Cardiac muscle cell (in vitro differentiated cells and primary cell): ENCODE measurements at regions not wholly inside any gene's neighbourhood (a gene's known extent, or its start where the extent isn't known, plus 50 kb on each side); places are given as distances from the start of the nearest gene placed in this dataset.
"Not testable (repeated sequence)": the region's sequence is repeated elsewhere in the genome, so short reads cannot be mapped to it uniquely, and the experiment has no call there.

Experiments
- DNase-seq, 2 donors: peaks; one replicate each; pipeline versions ENCODE4 v3.0.0 to v3.0.0-alpha.2; 2010 to 2017; ENCODE audit warnings: low read depth in 1 of 2, low spot score in 1 of 2
- H3K27ac ChIP-seq: fragments of 200-600 bp; sonication (generic); 2 replicates; pipeline ENCODE4 v1.5.1; 2016
- H3K27me3 ChIP-seq: fragments of 200-600 bp; sonication (generic); 2 replicates; pipeline ENCODE4 v1.6.0; 2016; ENCODE audit warnings: control low read depth
- H3K36me3 ChIP-seq: fragments of 200-600 bp; sonication (generic); 2 replicates; pipeline ENCODE4 v1.5.1; 2016; ENCODE audit warnings: control low read depth
- H3K4me1 ChIP-seq: fragments of 200-600 bp; sonication (generic); 2 replicates; pipeline ENCODE4 v1.8.1; 2017; ENCODE audit warnings: low read depth, mild to moderate bottlenecking, mixed run types
- H3K4me3 ChIP-seq: fragments of 200-600 bp; sonication (generic); 2 replicates; pipeline ENCODE4 v1.5.1; 2016; ENCODE audit warnings: mild to moderate bottlenecking
- H3K9me3 ChIP-seq: fragments of 200-600 bp; sonication (generic); 2 replicates; pipeline ENCODE4 v1.5.1; 2017; ENCODE audit warnings: low read depth, mild to moderate bottlenecking, control low read depth
- CTCF ChIP-seq: IDR thresholded peaks from 2 replicates; pipeline ENCODE4 v1.5.1; 2012; ENCODE audit warnings: low read depth, mild to moderate bottlenecking, low read length

DNA sequence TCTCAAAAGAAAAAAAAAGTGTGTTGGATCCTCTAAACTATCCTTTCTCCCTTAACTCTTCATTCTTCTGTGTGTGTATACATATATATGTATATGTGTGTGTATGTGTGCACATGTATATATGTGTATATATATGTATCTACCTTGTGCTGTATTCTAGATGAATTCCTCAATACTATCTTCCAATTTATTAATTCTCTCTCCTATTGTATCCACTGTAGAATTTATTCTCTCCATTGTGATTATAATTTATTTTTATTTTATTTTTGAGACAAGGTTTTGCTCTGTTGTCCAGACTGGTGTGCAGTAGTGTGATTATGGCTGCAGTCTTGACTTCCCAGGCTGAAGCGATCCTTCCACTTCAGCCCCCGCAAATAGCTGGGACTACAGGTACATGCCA is 147.1 kb upstream of the ZNF618 start:
- Histone ChIP-seq H3K4me1 (no peaks in the 10 kb centered on the region), H3K9me3 (no peaks in the 10 kb centered on the region), H3K4me3 (no peak overlapping the region), H3K36me3 (no peaks in the 10 kb centered on the region), H3K27ac (no peak overlapping the region), H3K27me3 (no peaks in the 10 kb centered on the region)
- no peak for TF ChIP-seq CTCF
- no peak for DNase-seq

GRCh38 chr9:113734826-113735225 is 141.3 kb upstream of the ZNF618 start:
- no peak for DNase-seq
- H3K36me3 ChIP-seq = no peaks in the 10 kb centered on the region
- H3K27me3 ChIP-seq = no peaks in the 10 kb centered on the region
- no peak overlapping the region for H3K27ac ChIP-seq
- no peak overlapping the region for H3K4me3 ChIP-seq
- no peaks in the 10 kb centered on the region for H3K4me1 ChIP-seq
- no peak for TF ChIP-seq CTCF
- no peaks in the 10 kb centered on the region for H3K9me3 ChIP-seq

GRCh38 chr9:113737517-113738271 is 138.4 kb upstream of the ZNF618 start:
- no peaks in the 10 kb centered on the region for H3K36me3 ChIP-seq
- no peak overlapping the region for H3K27ac ChIP-seq
- H3K27me3 ChIP-seq = no peaks in the 10 kb centered on the region
- no peaks in the 10 kb centered on the region for H3K9me3 ChIP-seq
- no peak overlapping the region for H3K4me3 ChIP-seq
- H3K4me1 ChIP-seq = no peaks in the 10 kb centered on the region
- TF ChIP-seq CTCF = peak; percentile 81
- DNase-seq = peak; percentile 73 to 81

GRCh38 chr9:113738496-113738892 is 137.6 kb upstream of the ZNF618 start:
- TF ChIP-seq CTCF = no peak
- DNase-seq = no peak
- H3K4me3 ChIP-seq = no peak overlapping the region
- no peaks in the 10 kb centered on the region for H3K27me3 ChIP-seq
- no peaks in the 10 kb centered on the region for H3K9me3 ChIP-seq
- H3K4me1 ChIP-seq = no peaks in the 10 kb centered on the region
- H3K27ac ChIP-seq = no peak overlapping the region
- no peaks in the 10 kb centered on the region for H3K36me3 ChIP-seq

DNA sequence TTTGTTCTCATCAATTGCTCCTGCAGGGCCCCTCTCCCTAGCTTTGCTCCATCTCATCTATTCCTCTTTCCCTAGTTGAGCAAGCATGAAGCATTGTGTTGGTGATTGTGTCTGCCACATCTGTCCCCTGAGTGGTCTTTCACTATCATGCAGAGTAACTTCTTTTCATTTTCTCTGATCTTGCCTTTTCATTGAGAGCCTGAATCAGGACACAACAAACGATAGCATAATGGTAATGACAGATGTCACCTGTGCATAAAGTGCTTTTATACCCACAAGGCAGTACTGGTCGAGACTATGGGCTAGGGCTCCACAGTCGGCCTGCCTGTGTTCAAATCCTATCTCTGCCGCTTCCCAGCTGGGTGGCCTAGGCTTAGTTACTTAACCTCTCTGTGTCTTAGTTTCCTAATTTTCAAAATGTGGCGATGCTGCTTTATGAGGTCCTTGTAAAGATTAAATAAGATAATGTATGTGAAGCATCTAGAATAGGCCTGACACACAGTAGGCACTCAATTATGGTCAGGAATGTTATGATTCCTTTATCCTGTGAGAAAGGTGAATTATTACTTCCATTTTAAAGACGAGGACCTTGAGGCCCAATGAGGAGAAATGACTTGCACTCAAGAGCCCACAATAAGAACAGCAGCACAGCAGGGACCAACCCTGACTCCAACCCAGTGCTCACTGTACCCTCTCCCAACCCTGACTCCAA is 137.1 kb upstream of the ZNF618 start:
- no peak overlapping the region for H3K4me3 ChIP-seq
- peak in 1 of 2 donors; percentile 16 for DNase-seq
- H3K9me3 ChIP-seq = no peaks in the 10 kb centered on the region
- H3K36me3 ChIP-seq = no peaks in the 10 kb centered on the region
- no peaks in the 10 kb centered on the region for H3K4me1 ChIP-seq
- no peaks in the 10 kb centered on the region for H3K27me3 ChIP-seq
- TF ChIP-seq CTCF = no peak
- H3K27ac ChIP-seq = no peak overlapping the region

DNA sequence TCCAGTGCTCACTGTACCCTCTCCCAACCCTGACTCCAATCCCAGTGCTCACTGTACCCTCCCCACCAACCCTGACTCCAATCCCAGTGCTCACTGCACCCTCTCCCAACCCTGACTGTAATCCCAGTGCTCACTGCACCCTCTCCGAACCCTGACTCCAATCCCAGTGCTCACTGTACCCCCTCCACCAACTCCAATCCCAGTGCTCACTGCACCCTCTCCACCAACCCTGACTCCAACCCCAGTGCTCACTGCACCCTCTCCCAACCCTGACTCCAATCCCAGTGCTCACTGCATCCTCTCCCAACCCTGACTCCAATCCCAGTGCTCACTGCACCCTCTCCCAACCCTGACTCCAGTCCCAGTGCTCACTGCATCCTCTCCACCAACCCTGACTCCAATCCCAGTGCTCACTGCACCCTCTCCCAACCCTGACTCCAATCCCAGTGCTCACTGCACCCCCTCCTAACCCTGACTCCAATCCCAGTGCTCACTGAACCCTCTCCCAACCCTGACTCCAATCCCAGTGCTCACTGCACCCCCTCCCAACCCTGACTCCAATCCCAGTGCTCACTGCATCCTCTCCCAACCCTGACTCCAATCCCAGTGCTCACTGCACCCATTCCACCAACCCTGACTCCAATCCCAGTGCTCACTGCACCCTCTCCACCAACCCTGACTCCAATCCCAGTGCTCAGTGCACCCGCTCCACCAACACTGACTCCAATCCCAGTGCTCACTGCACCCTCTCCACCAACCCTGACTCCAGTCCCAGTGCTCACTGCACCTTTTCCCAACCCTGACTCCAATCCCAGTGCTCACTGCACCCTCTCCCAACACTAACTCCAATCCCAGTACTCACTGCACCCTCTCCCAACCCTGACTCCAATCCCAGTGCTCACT is 136.3 kb upstream of the ZNF618 start:
- H3K27me3 ChIP-seq, H3K27ac ChIP-seq, H3K4me1 ChIP-seq, DNase-seq, H3K9me3 ChIP-seq, H3K36me3 ChIP-seq, H3K4me3 ChIP-seq: not testable (repeated sequence)

- not testable (repeated sequence) for H3K9me3 ChIP-seq, H3K36me3 ChIP-seq, H3K27me3 ChIP-seq, H3K27ac ChIP-seq, H3K4me1 ChIP-seq, H3K4me3 ChIP-seq
- peak in 1 of 2 donors; percentile 52 for DNase-seq
Observed at GRCh38 chr9:113740508-113741500, 135.3 kb upstream of the ZNF618 start.
